ENCODE measurements at regions not wholly inside any gene's neighbourhood (a gene's known extent, or its start where the extent isn't known, plus 50 kb on each side); places are given as distances from the start of the nearest gene placed in this dataset.
A peak's percentile ranks its signal among the peaks of the same experiment; 100 is the strongest.
"Not testable (repeated sequence)": the region's sequence is repeated elsewhere in the genome, so short reads cannot be mapped to it uniquely, and the experiment has no call there.

DNA sequence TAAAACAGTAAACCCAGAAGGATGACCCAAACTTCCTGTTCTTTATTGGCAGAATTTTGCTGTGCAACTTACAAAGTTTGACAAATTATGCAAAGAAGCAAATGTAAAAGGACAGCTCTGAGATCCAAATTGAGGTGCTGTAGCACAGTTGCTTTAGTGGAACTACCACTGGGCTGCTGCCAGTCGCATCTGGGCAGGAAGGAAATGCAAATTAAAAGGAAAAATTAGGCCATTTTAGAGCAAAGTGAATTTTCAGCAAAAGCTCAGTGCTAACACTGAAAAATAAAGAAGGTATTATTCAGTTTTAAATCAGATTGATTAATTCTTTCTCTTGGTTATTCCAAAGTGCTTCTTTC, 104.5 kb downstream of the ZMAT3 start:
- no peak for DNase-seq

DNA sequence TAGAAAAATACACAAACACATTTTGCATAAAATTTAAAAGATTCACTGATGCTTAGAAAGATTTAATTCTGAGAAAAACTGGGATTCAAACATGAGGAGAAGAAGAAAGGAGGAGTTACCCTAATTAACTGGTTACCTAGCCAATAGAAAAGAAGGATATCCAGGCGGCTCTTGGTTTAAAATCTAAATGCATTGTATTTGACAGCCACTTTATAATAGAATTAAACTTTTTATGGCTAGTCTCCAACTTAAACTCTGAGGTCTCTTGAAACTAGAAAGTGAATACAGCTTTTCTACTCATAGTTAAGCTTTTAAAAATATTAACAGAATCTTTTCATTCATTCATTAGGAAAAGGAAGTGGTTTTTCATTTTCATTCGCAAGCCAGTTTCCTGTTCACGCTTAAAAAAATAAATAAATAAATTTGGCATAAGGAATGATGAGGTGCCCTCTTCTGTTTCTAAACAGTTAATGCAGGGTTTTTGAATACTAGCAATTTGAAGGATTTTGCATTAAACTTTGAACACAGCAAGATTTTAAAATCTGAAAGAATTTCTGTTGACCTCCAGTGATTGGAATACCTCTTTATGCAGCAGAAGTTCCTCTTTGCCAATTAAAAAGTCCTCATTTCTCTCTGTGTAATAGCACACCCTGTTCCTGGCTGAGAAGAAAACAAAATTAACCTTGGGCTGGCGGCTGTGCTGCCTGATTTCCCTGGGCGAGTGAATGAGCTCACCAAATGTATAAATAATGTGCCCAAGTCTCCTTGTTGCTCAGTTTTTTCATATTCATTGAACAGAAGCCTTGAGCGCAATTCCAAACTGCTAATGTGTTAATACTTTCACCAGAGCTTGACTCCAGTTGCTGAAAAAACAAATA, 105.1 kb downstream of the ZMAT3 start:
- peak; percentile 14 for DNase-seq

GRCh38 chr3:178964551-178964950, 107.1 kb downstream of the ZMAT3 start:
- no peak for DNase-seq

DNA sequence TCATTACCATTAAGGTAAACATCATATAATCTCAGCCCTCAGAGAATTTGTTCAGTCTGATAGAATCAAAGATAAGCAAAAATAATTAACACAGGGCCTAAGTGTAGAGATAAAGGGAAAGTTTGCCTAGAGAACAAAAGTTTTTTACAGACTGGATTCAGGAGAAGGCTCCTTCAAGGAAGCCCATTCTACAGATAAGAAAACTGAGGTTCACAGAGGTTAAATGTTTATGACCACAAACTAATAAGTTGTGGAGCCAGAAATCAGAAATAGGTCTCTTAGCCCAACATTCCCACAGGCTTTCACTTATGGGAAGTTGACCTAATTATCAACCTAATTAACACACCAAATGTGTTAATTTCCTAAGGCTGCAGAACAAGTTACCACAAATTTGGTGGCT, 110.7 kb downstream of the ZMAT3 start:
- DNase-seq: no peak

DNA sequence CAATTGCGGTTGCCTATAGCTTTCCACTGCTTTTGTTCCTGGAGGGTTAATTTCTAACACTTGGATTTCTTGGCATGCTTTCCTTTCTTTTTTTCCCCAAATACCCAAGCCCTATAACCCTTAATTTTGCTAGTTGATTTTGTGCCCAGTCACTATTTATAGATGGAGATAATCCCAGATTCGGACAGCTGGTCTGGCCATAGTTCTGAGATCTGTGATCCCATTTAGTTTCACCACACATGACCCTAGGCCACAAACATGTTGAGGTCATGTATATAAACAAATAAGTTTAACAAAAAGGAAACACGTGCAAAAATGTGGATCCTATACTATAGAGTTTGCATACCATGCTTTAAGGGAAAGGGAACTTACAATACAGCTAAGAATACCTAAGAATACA, 111.4 kb downstream of the ZMAT3 start:
- no peak for DNase-seq

GRCh38 chr3:178950676-178951075, 120.9 kb downstream of the ZMAT3 start:
- no peak for DNase-seq

DNA sequence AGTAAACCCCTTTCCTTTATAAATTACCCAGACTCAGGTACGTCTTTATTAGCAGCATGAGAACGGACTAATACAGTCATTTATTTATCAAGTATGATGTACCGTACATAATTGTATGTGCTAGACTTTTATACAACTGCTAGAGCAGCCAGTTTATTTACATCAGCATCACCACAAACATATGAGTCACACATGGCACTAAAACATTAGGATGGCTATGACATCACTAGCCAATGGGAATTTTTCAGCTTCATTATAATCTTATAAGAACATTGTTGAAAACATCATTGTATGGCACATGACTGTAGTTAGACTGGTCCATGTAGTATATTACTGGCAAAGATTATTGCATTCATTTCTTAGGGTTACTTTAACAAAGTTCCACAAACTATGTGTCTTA, 121.7 kb downstream of the ZMAT3 start:
- no peak for DNase-seq

- DNase-seq: no peak
Measured at GRCh38 chr3:178948546-178948945, 123.1 kb downstream of the ZMAT3 start.

DNA sequence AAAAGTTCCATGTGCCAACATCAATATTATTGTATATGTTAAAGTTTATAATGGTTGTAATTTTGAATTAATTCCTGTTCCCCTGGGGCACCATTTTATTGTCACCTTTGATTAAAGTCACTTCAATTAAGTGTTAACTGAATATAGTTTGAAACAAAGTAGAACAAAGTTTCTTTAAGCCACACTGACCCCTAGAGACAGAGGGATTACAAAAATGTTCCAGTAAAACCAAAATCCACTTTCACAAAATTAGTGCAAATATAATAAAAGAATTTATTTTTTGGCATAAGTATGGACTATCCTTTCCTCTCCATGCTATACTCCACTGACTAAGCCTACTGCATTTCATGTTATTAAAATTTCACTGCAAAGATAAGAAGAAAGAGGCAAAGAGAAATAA, 123.9 kb downstream of the ZMAT3 start:
- no peak for DNase-seq

DNA sequence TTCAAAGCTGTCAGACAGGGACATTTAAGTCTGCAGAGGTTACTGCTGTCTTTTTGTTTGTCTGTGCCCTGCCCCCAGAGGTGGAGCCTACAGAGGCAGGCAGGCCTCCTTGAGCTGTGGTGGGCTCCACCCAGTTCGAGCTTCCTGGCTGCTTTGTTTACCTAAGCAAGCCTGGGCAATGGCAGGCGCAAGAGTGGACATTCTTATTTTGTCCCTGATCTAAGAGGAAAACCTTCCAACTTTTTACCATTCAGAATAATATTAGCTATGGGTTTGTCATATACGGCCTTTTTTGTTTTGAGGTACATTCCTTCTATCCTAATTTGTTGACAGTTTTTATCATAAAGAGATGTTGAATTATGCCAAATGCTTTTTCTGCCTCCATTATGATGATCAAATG, 129.3 kb downstream of the ZMAT3 start:
- not testable (repeated sequence) for DNase-seq

GRCh38 chr3:178930116-178930515, 141.5 kb downstream of the ZMAT3 start:
- no peak for DNase-seq

GRCh38 chr3:178916223-178916622, 155.4 kb downstream of the ZMAT3 start:
- DNase-seq: no peak

DNA sequence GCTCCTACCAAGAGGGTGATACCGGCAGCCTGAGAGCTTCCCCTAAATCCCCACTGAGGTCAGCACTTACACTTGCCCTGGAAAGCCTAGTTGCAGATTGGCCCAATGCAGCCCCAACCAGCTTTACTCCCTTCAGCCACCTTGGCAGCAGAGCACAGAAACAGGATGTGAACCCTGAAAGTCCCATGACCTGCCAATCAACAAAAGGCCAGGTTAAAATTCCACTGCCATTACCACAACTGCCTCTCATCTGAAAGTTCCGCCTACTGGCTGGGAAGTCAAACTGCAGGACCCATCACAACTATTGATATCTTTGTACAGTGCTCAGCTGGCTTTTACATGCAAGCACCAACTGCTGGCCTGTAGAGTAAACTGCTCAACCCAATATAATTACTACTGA, 156.2 kb downstream of the ZMAT3 start:
- no peak for DNase-seq

- no peak for DNase-seq
Measured at GRCh38 chr3:178907081-178907480, 164.5 kb downstream of the ZMAT3 start.

DNA sequence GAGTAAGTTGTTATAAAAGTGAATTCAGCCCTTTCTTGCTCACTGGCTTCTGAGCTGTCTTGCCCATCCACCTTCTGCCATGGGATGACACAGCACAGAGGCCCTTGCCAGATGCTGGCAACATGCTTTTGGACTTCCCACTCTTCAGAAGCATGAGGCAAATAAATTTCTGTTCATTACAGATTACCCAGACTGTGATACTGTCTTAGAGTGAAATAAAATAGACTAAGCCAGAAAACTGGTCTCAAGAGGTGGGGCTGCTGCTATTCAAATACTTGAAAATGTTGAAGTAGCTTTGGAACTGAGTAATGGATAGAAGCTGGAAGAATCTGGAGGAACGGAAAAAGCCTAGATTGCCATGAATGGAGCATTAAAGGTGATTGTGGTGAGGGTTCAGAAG, 170.4 kb downstream of the ZMAT3 start:
- DNase-seq: no peak

- no peak for DNase-seq
Measured at GRCh38 chr3:178900029-178900646, 171.5 kb downstream of the ZMAT3 start.

DNA sequence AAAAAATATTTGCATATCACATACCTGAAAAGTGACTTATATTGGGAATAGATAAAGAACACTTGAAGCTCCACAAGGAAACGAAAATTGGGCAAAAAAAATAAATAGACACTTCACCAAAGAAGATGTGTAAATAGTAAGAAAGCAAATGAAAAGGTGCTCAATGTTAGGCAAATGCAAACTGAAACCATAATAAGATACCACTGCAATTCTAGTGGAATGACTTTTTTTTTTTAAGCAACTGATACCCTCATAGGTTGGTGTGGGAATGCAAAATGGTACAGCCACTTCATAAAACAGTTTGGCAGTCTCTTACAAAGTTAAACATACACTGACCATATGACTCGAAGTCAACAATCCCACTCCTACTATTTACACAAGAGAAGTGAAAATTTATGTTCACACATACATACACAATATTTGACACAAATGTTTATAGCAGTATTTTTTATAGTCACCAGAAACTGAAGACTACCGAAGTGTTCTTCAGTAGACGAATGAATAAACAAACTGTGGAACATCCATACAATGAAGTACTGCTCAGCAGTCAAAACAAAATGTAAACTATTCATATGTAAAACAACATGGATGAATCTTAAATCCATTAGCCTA, 176.3 kb downstream of the ZMAT3 start:
- DNase-seq: no peak
